Cardiac fibroblast (primary cell): ENCODE measurements at regions not wholly inside any gene's neighbourhood (a gene's known extent, or its start where the extent isn't known, plus 50 kb on each side); places are given as distances from the start of the nearest gene placed in this dataset.

Source experiments
- DNase-seq, 2 donors: peaks; one replicate each; pipeline versions ENCODE4 v3.0.0 to v3.0.0-alpha.2; 2010; ENCODE audit warnings: low read depth in 2 of 2
- H3K4me3 ChIP-seq, 2 donors: replicated peaks in 1 of 2; 1 replicate in 1 of 2; 2 replicates in 1 of 2; pipeline ENCODE4 v1.5.1; 2011; ENCODE audit warnings: low read depth in 2 of 2, low read length in 2 of 2, mild to moderate bottlenecking in 2 of 2, moderate library complexity in 1 of 2
- TF ChIP-seq, protein P1 (sequence below): IDR thresholded peaks from one replicate; pipeline ENCODE4 v1.5.1; 2011; ENCODE audit warnings: low read depth, mild to moderate bottlenecking, low read length, inconsistent platforms

DNA sequence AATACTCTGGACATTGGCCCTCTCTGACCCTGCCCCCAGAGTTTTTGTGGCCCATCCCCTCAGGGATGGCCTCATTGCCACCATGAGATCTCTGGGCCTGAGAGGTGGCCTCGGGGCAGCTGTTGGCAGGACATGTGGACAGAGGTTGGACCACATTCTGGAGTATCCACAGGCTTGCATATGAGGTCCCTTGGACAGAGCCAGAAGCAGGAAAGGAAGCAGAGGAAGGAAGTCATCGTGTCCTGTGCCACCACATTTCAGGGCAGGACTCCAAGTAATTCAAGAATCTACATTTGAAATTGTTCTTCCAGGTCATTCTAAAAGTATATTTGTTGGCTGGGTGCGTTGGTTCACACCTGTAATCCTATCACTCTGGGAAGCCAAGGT is 95.9 kb upstream of the PPP2R5A start:
- H3K4me3 ChIP-seq: no peak overlapping the region
- TF ChIP-seq, protein P1, sequence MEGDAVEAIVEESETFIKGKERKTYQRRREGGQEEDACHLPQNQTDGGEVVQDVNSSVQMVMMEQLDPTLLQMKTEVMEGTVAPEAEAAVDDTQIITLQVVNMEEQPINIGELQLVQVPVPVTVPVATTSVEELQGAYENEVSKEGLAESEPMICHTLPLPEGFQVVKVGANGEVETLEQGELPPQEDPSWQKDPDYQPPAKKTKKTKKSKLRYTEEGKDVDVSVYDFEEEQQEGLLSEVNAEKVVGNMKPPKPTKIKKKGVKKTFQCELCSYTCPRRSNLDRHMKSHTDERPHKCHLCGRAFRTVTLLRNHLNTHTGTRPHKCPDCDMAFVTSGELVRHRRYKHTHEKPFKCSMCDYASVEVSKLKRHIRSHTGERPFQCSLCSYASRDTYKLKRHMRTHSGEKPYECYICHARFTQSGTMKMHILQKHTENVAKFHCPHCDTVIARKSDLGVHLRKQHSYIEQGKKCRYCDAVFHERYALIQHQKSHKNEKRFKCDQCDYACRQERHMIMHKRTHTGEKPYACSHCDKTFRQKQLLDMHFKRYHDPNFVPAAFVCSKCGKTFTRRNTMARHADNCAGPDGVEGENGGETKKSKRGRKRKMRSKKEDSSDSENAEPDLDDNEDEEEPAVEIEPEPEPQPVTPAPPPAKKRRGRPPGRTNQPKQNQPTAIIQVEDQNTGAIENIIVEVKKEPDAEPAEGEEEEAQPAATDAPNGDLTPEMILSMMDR: no peak
- no peak for DNase-seq

DNA sequence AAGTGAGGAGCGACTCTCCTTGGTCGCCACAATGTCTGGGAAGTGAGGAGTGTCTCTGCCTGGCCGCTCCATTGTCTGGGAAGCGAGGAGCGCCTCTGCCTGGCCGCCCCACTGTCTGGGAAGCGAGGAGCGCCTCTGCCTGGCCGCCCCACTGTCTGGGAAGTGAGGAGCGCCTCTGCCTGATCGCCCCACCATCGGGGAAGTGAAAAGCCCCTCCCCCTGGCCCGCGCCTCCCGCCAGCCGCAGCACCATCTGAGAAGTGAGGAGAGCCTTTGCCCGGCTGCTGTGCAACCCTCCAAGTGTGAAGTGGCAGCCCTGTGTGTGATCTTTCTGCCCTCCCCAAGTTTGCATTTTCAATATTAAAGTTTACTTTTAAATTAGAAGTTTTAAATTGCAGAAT is 95.0 kb upstream of the PPP2R5A start:
- DNase-seq: no peak
- TF ChIP-seq, protein P1: no peak
- H3K4me3 ChIP-seq: no peak overlapping the region

DNA sequence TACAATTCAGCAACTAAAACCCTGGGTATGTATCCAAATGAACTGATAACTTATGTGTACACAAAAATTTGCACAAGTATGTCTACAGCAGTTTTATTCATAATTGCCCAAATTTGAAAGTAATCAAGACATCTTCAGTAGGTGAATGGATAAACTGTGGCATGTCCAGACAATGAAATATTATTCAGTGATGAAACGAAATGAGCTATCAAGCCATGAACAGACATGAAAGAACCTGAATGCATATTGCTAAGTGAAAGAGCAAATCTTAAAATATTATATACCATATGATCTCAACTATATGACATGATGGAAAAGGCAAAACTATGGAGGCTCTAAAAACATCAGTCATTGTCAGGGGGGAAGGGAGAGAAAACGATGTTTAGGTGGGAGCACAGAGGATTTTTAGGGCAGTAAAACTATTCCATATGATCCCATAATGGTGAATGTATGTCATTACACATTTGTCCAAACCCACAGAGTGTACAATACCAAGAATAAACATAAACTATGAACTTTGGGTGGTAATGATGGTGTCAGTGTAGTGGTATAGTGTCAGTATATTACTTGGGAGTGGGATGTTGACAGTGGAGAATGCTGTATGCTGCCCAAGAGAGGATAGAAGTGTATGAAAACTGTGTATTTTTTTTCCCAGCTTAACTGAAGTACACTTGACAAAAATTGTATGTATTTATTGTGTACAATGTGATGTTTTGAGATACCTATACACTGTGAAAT is 92.8 kb upstream of the PPP2R5A start:
- H3K4me3 ChIP-seq: no peak overlapping the region
- TF ChIP-seq, protein P1: no peak
- no peak for DNase-seq

DNA sequence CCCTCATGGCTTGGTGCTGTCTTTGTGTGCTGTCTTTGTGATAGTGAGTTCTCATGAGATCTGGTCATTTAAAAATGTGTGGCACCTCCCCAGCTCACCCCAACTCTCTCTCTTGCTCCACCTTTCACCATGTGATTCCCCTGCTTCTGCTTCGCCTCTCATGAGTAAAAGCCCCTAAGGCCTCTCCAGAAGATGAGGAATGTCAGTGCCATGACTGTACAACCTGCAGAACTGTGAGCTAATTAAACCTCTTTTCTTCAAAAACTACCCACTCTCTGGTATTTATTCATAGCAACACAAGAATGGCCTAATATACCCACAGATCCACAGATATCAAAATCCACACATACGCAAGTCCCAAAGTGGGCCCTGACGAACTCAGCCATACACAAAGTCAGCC is 88.9 kb upstream of the PPP2R5A start:
- no peak overlapping the region for H3K4me3 ChIP-seq
- no peak for DNase-seq
- TF ChIP-seq, protein P1: no peak

DNA sequence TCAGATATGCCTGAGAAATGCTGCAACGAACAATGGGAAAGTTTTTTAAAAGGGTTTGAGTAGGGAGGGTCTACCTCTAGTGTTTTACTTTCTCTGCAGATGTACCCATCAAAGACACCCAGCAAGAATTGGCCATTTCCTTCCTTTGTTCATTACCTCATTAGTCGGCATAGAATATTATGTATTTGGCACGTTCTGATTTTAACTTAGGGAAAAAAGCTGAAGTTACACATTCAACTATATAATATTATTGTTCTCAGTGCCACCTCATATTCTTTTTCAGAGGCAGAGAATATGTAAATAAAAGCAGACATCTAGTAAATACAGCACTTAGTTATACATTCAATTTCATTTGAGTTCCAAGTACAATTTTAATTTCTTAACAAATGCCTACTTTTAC is 83.7 kb upstream of the PPP2R5A start:
- TF ChIP-seq, protein P1: no peak
- no peak overlapping the region for H3K4me3 ChIP-seq
- DNase-seq: no peak

DNA sequence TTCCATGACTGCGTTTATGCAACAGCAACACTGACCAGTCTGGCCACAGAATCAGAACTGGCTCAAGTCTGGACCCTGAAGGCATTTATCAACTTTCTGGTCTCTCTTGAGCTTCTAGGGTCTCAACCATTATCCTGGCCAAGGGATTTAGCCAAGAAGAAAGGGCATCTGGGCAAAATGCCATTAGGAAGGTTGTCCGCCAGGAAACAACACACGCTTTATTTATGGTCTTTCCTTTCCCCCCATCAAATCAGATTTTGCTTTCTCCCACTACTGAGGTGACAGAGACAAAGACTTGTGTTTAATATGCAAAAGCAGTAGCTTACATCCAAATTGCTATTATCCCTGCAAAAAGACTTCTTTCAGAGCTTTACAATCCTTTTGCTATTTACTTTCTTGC is 81.6 kb upstream of the PPP2R5A start:
- H3K4me3 ChIP-seq: no peak overlapping the region
- TF ChIP-seq, protein P1: no peak
- DNase-seq: no peak

DNA sequence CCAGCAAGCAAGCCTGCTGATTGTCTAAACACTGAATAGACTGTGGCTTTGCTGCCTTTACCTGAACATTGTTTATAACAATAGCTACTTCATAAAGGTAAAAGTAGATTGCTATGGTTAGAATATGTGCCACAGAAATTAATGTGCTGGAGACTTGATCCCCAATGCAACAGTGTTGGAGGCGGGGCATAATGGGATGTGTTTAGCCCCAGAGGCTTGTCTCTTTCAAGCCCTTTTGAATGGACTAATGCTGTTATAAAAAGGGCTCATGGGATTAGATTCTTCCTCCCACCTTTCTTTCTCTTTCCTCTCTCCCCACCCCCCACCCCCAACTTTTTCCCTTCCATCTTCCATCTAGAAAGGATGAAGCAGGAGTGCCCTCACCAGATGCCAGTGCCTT is 80.2 kb upstream of the PPP2R5A start:
- DNase-seq: no peak
- TF ChIP-seq, protein P1: no peak
- H3K4me3 ChIP-seq: no peak overlapping the region
